GM19043 (cell line): ENCODE measurements at regions not wholly inside any gene's neighbourhood (a gene's known extent, or its start where the extent isn't known, plus 50 kb on each side); places are given as distances from the start of the nearest gene placed in this dataset.

ENCODE experiments used
- ATAC-seq: cut with Tn5 transposase; IDR thresholded peaks from one replicate; pipeline ENCODE4 v1.9.1; 2021; ENCODE audit warnings: low read depth; ENCODE audit not compliant: unreplicated experiment

GRCh38 chr13:99620806-99621205, 119.5 kb downstream of the TM9SF2 start:
- ATAC-seq: no peak

GRCh38 chr13:99619207-99619606, 117.9 kb downstream of the TM9SF2 start:
- no peak for ATAC-seq

- ATAC-seq: no peak
Observed at GRCh38 chr13:99617474-99618255, 116.4 kb downstream of the TM9SF2 start.

- ATAC-seq: peak; percentile 84
Observed at GRCh38 chr13:99614465-99614885, 113.2 kb downstream of the TM9SF2 start.
